ENCODE measurements at regions not wholly inside any gene's neighbourhood (a gene's known extent, or its start where the extent isn't known, plus 50 kb on each side); places are given as distances from the start of the nearest gene placed in this dataset.

DNA sequence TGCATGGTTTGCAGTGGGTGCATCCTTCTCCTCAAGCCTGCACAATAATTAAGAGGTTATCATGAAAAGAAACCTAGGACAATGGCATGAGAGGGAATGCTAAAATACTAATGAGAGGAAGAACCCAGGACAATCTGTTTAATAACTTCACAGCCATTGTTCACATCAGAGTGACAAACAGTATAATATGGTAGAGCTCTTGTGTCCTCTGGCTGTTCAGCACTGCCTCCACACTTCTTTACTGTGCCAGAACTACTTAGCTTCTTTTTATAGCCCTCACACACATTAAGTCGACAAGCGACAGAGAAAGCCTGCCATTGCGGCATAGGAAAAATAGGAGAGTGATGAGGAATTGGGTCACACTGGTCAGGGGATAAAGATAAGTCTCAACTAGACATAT lies 65.0 kb upstream of the MEIS2 start:
- no peak for DNase-seq

DNA sequence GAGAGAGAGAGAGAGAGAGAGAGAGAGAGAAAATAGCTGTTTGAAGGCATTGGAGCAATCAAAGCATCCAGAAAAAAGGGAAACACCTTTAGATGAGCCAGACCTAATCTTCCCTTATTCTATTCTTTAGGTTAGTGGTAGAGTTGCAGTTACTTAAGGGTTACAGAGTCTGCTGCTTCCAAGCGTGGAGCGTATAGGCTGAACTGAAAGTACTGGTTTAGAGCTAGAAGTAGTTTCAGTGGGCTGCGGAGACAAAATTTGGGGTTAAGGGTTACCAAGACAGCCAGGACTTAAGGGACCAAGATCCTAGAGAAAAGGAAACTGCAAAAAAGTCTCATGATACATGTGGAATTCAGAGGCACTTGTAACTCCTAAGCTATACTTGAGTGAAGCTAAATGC lies 66.1 kb upstream of the MEIS2 start:
- DNase-seq: no peak

DNA sequence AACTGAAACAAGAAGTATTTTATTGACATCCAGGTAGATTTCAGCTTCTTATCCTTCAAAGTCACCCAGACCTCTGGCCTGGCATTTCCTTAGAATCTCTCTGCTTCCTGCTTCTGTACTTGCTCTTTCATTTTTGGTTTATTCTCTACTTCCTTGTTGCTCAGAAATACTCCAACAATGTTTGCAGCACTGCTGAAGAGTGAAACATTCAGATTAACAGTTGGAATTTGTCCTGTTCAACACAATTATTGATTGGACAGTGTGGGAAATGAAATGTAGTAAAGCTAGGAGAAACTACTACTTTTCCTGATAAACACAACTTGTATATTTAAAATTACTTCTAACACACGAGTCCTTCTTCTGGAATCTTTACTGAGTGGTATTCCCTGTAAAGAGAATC lies 81.0 kb upstream of the MEIS2 start:
- no peak for DNase-seq

DNA sequence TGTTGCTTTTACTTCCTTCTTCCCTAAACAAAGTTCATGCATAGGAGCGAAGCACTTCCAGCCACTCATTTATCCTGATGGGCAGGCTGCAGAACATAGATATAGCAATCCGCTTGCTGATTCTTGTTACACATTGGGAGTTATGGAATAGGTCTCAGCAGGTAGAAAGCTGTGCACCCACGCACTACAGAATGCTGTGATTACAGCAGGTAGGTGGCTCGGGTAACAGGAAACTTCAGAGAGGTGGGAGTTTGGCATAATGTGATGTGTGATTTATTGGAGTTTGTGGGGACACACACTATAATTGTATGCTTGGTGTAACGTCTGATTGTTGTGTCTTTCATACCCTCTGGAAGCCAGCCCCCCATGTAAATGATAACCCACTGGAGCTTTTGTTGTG lies 99.2 kb upstream of the MEIS2 start:
- DNase-seq: no peak

DNA sequence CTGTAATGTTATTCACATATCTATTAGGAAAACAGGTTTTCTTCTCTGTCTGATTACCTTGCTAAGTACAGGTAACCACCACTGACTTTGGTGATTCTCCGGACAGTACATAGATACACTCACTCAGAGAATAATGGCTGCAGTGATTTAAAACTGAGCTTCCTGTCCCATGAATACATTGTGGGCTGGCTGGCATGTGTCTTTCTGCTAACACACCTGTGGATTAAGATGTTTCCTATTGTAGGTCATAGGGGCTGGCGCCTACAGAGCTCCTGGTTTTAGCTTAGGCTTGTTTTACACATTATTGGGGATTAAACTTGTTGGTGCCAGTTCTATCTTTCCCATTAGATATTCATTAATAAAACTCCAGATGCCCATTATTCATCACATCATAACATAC lies 102.7 kb upstream of the MEIS2 start:
- no peak for DNase-seq

DNA sequence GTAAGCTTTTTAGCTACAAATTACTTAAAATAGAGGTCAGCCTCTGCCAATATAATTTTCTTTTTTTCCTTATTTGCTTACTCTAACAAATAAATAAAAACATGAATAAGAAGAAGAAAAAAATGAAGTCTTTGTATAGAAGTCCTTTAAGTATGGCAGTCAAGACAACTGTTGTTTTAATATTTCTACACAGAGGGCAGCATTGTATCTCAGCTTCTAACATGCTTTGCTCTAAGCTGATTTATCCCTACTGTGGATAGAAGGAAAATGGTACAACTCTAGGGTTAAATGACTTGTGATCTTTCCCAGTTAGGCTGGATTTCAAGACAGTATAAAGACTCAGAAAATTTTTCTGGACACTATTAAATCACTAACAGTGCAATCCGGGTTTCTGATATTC lies 104.3 kb upstream of the MEIS2 start:
- no peak for DNase-seq

DNA sequence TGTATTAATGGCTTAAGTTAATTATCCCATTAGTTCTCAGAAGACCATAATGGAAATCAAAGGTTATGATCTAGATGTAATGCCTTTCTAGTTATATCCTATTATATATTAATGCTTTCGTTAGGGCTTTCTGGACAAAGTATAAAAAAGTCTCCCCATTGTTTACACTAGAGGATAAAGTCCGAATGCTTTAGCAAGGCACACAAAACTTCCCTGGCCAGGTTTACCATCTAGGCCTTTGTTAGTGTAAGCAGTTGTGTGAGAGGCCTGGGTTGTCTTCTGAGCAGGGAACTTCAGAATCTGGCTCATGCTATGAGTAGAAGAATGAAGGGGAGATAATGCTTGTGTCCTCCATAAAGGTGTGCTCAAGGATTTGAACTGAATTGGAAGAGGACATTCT lies 106.3 kb upstream of the MEIS2 start:
- DNase-seq: no peak

DNA sequence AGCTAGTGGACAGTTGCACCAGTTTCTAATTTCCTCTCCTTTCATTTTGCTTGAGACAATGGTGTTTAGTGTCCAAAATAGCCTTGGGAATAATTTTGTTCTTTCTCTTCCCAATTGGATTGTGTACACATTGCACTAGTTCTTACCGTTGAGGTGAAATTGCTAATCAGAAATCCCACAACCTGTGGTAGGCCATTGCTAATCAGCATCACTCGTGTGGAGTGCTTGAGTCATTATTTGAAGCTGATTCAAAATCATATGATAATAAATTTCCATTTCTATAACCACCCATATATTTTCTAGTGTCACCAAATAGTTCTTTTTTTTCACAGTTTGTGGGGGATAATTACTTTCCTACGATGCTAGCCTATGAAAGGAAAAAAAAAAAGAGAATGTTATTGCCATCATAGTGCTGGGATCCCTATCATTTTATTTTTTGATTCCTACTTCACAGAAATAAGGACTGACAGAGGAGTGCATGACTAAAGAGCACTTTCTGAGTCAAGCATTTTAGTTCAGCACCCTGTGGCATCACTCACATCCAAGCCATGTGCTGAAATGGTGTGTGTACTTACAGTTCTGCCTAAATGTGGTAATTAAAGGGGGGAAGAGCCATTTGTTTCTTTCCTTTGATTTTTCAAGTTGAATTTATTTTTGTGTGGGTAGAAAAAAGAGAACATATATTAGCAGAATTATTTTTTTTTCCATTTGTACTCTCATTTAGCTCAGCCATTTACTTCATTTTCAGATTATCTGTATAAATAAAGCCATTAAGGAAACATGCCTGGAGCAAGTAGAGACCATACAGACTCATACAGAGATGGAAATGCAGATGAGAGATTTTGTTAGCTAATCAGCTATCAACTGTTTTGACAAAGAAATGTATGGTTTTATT lies 108.0 kb upstream of the MEIS2 start:
- no peak for DNase-seq

DNA sequence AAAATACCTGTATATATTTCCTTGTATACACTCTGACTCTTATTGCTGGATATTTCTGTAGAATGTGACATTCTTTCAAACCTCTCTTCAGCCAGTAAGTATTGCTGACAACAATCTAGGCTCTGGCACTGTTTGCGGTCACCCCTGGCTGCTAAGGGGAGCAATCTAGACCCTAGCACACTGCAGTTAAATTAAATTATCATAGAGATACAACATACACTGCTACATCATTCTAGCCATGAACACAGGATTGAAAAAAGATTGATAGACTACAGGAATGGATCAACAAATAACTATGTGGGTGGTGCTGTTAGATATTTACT lies 108.7 kb upstream of the MEIS2 start:
- DNase-seq: no peak

DNA sequence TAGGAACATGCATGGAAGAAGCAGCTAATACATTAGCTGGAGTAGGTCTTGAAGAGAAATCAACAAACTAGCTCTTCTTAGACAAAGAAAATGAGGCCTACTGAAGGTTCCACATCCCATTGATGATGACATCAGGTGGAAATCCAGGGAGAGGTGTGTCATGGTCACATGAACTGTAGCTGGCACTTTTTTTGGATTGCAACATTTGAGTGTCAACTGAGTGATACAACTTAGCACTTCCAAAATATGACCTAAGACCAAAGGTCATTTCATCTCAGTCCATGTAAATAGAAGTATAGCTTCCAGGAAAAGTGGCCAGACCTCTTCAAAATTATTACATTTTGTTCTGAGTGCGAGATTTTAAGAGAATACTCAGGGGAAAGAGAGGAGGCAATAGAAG lies 117.2 kb upstream of the MEIS2 start:
- no peak for DNase-seq

DNA sequence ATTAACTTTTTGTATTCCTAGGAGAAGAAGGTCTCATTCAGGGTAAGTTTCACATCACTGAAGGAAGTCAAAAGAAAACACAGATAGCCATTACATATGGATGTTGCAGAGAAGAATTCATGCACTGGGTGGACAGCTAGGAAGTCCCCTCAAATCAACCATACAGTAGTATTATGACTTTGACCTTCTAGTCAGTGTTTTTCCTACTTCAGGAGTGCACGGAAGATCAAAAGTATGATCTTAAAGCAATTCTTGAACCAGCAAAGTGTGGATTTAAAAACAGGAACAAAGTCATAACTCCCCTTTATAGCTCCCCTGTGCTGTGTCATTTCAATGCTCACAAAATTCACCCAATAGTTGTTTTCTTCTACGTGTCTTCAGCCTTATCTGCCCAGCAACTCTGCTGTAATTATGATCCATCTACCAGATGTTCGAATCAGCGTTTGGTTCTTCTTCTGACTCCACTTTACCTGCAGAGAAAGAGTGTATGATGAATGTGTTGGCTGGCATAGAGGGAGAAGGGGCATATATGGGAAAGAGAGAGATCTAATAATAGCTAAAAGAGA lies 118.1 kb upstream of the MEIS2 start:
- no peak for DNase-seq

DNA sequence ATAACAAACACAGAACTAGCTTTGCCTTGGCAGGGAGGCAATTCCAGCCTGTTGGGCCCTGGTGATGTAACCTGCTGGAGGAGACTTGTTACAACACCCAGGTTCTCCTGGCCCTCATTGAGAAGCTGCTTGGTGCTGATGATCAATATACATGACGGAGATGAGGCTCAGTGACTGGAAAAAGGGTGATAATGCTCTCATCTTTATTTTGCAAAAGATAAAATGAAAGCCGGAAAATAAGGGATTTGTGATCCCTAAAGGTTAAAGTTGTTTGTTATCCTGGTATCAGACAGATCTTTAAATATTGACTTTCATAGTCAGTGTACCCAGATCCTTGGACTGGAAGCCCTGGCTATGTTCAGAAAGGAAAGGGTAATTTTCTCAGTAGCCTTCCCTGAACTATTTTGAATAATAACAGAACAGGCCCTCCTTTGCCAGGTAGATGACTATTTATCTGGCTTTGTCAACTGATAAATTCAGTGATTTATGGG lies 118.9 kb upstream of the MEIS2 start:
- DNase-seq: no peak

DNA sequence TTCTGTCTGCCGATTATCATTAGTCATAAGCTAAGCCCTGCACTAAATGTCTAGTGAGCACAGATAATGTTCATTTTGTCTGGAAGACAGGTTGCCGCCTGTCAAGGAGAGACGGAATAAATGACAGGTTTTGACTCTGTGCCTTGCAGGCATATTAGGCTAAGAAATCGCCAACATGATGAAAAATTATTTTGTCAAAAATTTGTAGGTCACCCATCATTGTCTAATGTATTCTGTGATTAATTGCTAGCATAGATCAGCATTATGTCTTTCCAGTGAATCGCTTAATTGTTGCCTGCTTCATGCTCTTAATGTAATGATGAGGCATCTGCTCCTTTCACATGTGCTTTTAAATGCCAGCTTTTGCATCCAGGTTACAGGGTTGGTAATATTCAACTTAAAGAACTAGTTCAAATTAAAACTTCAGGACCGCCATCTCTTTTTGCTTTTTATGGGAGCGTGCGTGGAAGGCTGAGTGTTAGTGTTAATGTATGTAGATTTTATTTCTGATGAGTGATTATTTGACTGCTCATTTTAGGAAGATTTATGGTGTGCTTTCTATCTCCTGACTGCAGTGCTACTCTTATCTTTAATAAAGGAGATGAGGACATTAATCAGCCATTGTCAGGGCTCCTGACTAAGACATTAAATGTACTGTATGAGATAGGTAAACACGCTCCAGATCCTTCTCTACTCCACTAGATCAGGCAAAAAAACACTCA lies 120.8 kb upstream of the MEIS2 start:
- no peak for DNase-seq

DNA sequence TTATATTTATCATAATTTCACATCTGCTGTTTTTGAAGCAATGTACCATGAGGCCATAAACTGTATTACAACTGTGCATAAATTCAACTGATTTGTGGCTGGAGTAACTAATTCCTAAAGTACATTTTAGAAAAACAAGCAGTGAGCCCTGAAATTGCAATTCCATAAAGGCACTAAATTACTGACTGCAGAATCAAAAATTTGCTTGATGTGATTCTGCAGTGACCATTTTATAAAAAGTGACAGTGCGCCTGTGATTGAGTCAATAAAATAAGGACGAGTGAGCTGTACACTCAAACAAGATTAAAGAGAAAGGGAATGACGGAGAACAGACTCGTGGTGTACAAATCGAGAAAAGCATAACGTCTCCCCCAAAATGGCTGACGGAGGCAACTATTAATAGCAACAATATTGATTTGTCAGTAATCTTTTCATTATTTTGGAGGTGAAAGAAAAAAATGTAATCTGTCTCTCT lies 121.4 kb upstream of the MEIS2 start:
- no peak for DNase-seq

DNA sequence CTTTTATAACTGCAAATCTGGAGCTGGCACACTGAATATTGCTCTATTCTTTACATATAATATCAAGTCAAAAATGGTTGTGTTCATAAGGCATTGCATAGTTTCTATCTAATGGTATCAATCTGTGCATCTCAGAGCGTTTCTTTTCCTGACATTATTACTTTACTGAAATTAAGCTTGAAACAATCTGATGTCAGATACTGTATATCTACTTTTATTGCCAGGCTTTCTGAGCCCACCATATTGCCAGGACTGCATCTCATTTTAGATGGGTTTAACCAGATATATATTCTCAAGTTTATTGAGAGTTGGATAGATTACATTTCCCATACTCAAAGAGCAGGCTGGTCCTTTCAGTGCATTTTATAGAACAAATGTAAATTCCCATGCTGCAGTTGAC lies 122.7 kb upstream of the MEIS2 start:
- no peak for DNase-seq

DNA sequence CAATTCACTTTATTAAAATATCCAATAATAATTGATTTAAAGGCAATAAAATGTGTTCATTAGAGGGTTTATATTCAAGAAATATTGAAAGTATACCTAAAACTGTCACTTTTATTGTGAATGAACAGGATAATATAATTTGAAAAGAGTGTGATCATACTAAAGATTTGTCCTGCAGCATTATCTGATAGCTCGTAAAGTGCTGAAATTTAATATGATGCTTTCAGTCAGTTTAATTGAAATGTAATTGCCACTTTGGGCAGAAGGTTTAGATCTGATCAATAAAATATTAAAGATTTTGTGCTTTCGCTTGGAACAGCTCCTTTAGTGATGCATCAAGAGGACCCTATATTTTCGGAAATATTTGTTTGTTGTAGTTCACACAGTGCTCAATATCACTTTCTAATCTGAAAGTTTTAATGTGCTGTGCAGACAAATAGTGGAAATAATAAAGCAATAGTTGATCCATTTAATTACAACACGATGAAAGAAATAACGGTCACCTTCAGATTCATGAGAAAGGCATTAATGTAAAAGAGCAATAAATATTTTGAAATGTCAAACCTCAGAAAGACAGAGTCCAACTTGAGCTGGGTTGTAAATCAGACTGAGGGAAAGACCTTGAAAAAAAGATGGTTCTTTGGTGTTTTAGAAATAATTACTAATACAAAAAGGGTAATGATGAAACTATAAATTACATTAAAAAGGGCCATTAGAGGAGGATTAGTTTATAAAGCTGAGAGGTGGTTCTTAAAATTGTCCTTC lies 129.7 kb upstream of the MEIS2 start:
- no peak for DNase-seq

DNA sequence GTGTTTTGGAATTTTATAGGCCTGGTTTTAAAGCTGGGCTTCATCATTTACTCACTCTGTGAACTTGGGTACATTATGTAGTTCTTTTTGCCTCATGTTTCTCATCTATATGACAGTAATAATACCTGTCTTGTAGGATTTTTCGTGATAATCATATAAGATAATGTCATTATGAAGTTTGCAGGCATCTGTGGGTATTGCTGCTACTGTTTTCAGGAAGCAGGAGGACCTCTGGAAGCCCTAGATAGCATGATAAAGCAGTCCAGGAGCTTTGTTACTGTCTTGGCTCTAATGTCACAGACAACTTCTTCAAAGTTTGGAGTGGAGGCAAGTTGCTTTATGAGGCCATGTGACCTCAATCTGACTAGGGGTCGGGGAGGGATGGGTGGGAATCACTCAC lies 145.0 kb upstream of the MEIS2 start:
- no peak for DNase-seq

DNA sequence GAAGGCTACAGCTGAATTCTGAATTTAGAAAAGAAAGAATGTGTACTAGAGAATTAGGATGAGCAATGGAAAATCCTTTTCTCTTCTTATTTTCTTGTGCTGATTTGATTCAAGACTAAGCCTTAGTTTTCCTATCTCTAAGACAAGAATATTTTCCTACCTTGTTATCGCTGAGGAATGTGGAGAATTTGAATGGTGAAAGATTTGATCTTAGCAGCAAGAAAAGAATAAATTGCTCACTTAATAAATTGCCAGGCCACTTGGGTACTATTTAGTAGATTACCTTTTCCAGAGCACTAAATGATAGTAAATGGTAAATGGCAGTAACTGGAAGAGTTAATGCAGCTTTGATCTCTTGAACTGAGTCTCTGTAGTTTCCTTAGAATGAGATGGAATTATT lies 145.7 kb upstream of the MEIS2 start:
- DNase-seq: no peak

DNA sequence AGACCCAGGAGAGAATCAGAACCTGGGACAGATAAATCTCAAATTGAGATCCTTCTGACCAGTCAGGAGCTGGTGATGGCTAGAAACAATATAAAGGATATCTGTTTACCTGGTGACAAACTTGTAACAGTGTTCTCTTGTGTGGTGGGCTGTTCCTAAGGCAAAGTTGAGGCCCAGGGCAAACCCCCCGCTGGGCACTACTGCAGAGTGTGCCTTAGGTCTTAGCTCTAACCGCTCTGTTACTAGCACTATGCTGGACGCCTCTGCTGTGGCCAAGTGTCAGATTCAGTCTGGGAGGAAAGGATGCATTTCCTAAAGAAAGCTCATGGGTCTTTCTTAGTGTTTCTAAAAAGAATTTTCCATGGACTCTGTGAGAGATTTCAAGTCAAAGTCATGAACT lies 146.5 kb upstream of the MEIS2 start:
- no peak for DNase-seq

DNA sequence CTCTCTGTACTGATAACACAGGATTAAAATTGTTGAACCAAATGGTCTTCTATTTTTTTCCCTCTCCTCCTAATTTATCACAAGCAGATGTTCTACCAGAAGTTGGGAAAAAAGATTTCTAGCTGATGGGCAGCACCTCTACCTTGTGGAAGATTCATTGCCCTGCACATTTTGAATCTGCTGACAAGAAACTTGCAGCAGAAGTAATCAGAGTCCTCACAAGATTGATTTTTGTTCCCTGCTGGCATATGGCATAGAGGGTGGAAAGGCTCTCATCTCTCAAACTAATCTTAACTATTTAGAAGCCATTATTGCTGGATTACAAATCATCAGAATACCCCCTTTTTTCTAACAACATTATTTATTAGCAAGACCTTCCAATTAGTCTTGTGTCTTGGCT lies 148.9 kb upstream of the MEIS2 start:
- DNase-seq: no peak

DNA sequence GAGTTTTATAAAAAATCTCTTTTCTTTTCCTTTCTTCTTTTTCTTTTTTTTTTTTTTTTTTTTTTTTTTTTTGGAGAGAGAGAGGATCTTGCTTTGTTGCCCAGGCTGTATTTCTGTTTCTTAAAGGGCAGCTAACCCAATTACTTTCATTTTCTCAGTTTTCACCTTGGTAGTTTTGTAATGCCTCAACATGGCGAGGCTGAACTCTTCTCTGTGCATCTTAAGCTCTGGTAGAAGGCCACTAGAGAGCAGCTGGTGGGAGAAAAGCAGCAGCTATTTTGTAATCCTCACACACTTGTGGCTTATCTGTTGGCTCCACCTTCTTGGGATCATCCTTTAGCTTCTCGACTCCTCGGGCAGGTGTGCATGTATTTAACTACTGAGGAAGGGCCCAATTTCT lies 152.2 kb upstream of the MEIS2 start:
- DNase-seq: no peak

DNA sequence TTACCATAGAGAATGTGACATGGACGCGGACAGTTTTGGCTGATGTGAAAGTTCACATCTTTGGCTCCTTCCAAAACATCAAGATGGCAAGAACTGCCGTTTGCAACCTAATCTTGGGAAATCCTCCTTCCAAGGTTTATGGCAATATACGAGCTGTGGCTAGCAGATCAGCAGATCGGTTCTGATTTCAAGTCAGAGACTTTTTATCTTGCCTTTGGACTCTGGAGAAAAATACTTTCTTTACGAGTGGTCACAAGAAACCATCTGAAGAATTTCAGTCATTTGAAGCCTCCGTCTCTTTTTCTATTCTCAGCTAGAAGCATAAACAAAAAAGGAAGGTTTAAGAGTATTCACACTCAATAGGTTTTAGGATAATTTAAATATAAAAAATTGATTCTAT lies 153.5 kb upstream of the MEIS2 start:
- no peak for DNase-seq

DNA sequence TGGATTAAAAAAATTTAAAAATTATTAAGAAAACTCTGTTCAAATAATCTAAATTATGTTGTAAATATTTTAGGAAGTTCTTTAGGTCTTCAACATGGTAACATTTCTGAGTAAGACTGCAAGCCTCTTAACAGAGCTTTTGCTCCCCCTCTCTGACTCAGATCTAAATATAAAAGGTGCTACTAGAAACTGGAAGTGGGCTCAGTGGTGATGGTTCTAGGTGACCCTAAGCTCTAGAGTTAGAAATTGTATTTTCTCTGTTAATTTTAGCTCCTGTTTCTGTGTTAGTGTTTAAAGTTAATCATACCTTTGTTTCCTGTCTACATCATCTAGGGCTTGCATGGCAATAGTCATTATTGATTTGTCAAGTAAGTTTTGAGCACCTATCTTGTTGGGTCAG lies 159.9 kb upstream of the MEIS2 start:
- DNase-seq: no peak

Data from stimulated activated CD4-positive, alpha-beta T cell treated with anti-CD3 and anti-CD28 coated beads, Interleukin-15, amount 100 ng/mL, for 24 hours (primary cell).